Stimulated activated CD4-positive, alpha-beta T cell treated with anti-CD3 and anti-CD28 coated beads, TNF-alpha, amount 100 ng/mL, for 1 hour (primary cell): ENCODE measurements at regions not wholly inside any gene's neighbourhood (a gene's known extent, or its start where the extent isn't known, plus 50 kb on each side); places are given as distances from the start of the nearest gene placed in this dataset.
"Not testable (repeated sequence)": the region's sequence is repeated elsewhere in the genome, so short reads cannot be mapped to it uniquely, and the experiment has no call there.

Experiments used
- DNase-seq, 3 donors: peaks; one replicate each; pipeline ENCODE4 v3.0.0-alpha.2; 2020; ENCODE audit warnings: low read depth in 3 of 3, low spot score in 1 of 3

GRCh38 chr6:163716690-163717089 lies 302.2 kb downstream of the QKI start:
- DNase-seq: no peak

- DNase-seq: no peak
Measured at GRCh38 chr6:163715846-163716245, 301.3 kb downstream of the QKI start.

GRCh38 chr6:163714179-163714578 lies 299.7 kb downstream of the QKI start:
- DNase-seq: no peak

GRCh38 chr6:163712981-163713380 lies 298.5 kb downstream of the QKI start:
- no peak for DNase-seq

- no peak for DNase-seq
Measured at GRCh38 chr6:163712566-163712961, 298.0 kb downstream of the QKI start.

GRCh38 chr6:163711615-163712565 lies 297.4 kb downstream of the QKI start:
- no peak for DNase-seq

- no peak for DNase-seq
Measured at GRCh38 chr6:163710532-163711470, 296.3 kb downstream of the QKI start.

- DNase-seq: no peak
Measured at GRCh38 chr6:163709693-163710092, 295.2 kb downstream of the QKI start.

- DNase-seq: no peak
Measured at GRCh38 chr6:163709255-163709654, 294.7 kb downstream of the QKI start.

- no peak for DNase-seq
Measured at GRCh38 chr6:163708466-163708865, 293.9 kb downstream of the QKI start.

- no peak for DNase-seq
Measured at GRCh38 chr6:163707387-163708355, 293.2 kb downstream of the QKI start.

GRCh38 chr6:163706500-163707087 lies 292.1 kb downstream of the QKI start:
- DNase-seq: no peak

GRCh38 chr6:163705923-163706322 lies 291.4 kb downstream of the QKI start:
- no peak for DNase-seq

- DNase-seq: no peak
Measured at GRCh38 chr6:163702736-163703135, 288.2 kb downstream of the QKI start.

- DNase-seq: no peak
Measured at GRCh38 chr6:163701762-163702161, 287.2 kb downstream of the QKI start.

GRCh38 chr6:163698086-163698485 lies 283.6 kb downstream of the QKI start:
- no peak for DNase-seq

GRCh38 chr6:163696311-163696710 lies 281.8 kb downstream of the QKI start:
- not testable (repeated sequence) for DNase-seq

GRCh38 chr6:163695414-163695864 lies 280.9 kb downstream of the QKI start:
- DNase-seq: no peak

GRCh38 chr6:163694988-163695398 lies 280.5 kb downstream of the QKI start:
- DNase-seq: no peak

GRCh38 chr6:163694072-163694471 lies 279.6 kb downstream of the QKI start:
- no peak for DNase-seq
